Neutrophil (primary cell): ENCODE measurements at regions not wholly inside any gene's neighbourhood (a gene's known extent, or its start where the extent isn't known, plus 50 kb on each side); places are given as distances from the start of the nearest gene placed in this dataset.

Experiments
- H3K27ac ChIP-seq: fragments of 200-600 bp; sonication (generic); 2 replicates; pipeline ENCODE4 v1.5.1; 2016; ENCODE audit warnings: mild to moderate bottlenecking, moderate library complexity
- H3K27me3 ChIP-seq: fragments of 200-600 bp; sonication (generic); 2 replicates; pipeline ENCODE4 v1.6.0; 2016; ENCODE audit warnings: mild to moderate bottlenecking
- H3K36me3 ChIP-seq: fragments of 200-600 bp; sonication (generic); 2 replicates; pipeline ENCODE4 v1.5.1; 2017
- H3K4me1 ChIP-seq, 2 experiments: fragments of 200-600 bp in 1 of 2; sonication (generic) in 1 of 2; 1 replicate in 1 of 2; 2 replicates in 1 of 2; pipeline versions ENCODE4 v1.5.1 to v1.6.1; 2013 to 2016; ENCODE audit warnings: low read depth in 1 of 2, low read length in 1 of 2, mild to moderate bottlenecking in 1 of 2, moderate library complexity in 1 of 2; ENCODE audit not compliant: control insufficient read depth in 1 of 2, insufficient read depth in 1 of 2
- H3K4me3 ChIP-seq, 2 experiments: fragments of 200-600 bp in 1 of 2; sonication (generic) in 1 of 2; 1 replicate in 1 of 2; 2 replicates in 1 of 2; pipeline ENCODE4 v1.5.1; 2013 to 2016; ENCODE audit warnings: low read depth in 1 of 2, low read length in 1 of 2, mild to moderate bottlenecking in 1 of 2, moderate library complexity in 1 of 2
- H3K9me3 ChIP-seq: fragments of 200-600 bp; sonication (generic); 2 replicates; pipeline ENCODE4 v1.5.1; 2016
- TF ChIP-seq, protein P1 (sequence below): fragments of 200-600 bp; sonication (generic); IDR thresholded peaks from 2 replicates; pipeline ENCODE4 v1.5.1; 2016; ENCODE audit warnings: antibody characterized with exemption

- no peaks in the 10 kb centered on the region for H3K36me3 ChIP-seq
- no peak overlapping the region for H3K27ac ChIP-seq
- TF ChIP-seq, protein P1, sequence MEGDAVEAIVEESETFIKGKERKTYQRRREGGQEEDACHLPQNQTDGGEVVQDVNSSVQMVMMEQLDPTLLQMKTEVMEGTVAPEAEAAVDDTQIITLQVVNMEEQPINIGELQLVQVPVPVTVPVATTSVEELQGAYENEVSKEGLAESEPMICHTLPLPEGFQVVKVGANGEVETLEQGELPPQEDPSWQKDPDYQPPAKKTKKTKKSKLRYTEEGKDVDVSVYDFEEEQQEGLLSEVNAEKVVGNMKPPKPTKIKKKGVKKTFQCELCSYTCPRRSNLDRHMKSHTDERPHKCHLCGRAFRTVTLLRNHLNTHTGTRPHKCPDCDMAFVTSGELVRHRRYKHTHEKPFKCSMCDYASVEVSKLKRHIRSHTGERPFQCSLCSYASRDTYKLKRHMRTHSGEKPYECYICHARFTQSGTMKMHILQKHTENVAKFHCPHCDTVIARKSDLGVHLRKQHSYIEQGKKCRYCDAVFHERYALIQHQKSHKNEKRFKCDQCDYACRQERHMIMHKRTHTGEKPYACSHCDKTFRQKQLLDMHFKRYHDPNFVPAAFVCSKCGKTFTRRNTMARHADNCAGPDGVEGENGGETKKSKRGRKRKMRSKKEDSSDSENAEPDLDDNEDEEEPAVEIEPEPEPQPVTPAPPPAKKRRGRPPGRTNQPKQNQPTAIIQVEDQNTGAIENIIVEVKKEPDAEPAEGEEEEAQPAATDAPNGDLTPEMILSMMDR, result peak; percentile 59
- H3K9me3 ChIP-seq, result no peaks in the 10 kb centered on the region
- peaks cover 74% of the 10 kb centered on the region for H3K27me3 ChIP-seq
- H3K4me3 ChIP-seq, result no peak overlapping the region
- no peaks in the 10 kb centered on the region for H3K4me1 ChIP-seq
Measured at GRCh38 chr15:57861034-57861638, 154.6 kb downstream of the POLR2M start.

DNA sequence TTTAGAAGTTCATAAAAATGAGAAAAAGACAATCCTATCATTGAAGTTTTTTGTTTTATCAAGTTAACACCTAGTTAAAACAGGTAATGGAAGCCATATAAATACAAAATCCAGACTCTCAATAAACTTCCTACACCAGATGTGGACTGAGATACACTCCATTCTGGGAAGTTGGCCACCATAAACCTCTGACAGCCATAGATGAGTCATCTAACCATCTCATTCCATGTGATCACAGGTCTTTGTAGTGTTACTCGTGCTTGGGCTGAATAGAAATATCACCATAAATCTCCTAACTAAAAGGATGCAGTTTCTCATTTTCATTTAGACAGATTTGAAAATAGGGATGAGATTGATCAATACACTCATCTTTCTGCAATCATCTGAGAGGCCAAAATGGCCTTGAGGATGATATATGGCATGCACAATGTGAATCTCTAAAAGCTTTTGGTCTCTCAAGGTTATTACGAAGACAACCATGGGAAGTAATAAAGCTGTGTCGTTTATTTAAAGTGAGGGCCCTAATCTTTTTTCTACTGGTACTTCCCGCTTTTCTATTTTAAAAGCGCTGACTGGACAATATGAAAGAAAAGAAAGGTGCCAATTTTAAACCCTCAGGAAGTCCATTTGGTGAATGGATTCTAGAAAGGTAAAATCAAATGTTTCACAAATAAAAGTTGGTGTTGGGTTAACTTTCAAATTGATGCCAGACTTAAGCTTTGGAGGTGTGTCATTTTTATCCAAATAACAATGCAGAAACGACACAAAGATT is 155.5 kb downstream of the POLR2M start:
- H3K27ac ChIP-seq, result no peak overlapping the region
- TF ChIP-seq, protein P1, result no peak
- no peak overlapping the region for H3K4me3 ChIP-seq
- no peaks in the 10 kb centered on the region for H3K9me3 ChIP-seq
- H3K36me3 ChIP-seq, result no peaks in the 10 kb centered on the region
- H3K4me1 ChIP-seq, result no peaks in the 10 kb centered on the region
- H3K27me3 ChIP-seq, result peaks cover 74% of the 10 kb centered on the region

DNA sequence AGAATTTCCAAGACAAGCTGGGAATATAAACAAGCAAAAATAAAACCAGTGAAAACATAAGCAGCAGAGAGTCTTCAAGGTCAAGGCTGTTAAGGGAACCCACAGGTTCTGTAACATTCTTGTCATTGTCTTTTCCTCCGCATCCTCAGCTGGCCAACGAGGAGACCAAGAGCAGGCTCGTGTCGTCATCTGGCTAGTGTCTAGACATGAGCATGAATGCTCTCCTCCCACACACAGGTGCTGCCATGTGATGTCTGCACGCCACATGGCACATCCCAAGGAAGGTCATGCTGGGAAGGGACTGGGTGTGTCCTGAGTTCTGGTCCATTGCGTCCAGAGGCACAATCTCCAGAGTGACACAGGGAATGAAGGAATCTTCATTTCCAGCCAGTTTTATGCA is 156.2 kb downstream of the POLR2M start:
- no peaks in the 10 kb centered on the region for H3K4me1 ChIP-seq
- TF ChIP-seq, protein P1, result no peak
- no peaks in the 10 kb centered on the region for H3K9me3 ChIP-seq
- peaks cover 77% of the 10 kb centered on the region for H3K27me3 ChIP-seq
- H3K27ac ChIP-seq, result no peak overlapping the region
- H3K36me3 ChIP-seq, result no peaks in the 10 kb centered on the region
- H3K4me3 ChIP-seq, result no peak overlapping the region

DNA sequence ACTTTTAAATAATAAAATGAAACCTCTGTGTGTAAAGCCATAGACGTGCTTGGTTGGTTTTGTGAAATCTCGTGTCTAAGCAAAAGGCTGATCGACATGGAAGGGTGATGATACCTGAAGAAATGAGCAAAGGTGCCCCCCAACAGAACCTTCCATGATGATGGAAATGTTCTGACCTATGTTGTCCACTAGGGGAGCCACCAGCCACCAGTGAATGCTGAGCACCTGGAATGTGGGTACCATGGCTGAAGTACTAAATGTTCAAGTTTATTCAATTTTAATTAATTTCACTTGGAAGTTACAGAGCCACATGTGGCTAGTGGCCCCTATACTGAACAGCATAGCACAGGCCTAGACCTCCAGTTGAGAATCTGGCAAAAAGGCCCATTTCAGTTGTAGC is 158.8 kb downstream of the POLR2M start:
- Histone ChIP-seq H3K4me3 (no peak overlapping the region), H3K27me3 (peaks cover 79% of the 10 kb centered on the region), H3K36me3 (no peaks in the 10 kb centered on the region), H3K27ac (no peak overlapping the region), H3K9me3 (no peaks in the 10 kb centered on the region), H3K4me1 (no peaks in the 10 kb centered on the region)
- TF ChIP-seq, protein P1, result no peak

DNA sequence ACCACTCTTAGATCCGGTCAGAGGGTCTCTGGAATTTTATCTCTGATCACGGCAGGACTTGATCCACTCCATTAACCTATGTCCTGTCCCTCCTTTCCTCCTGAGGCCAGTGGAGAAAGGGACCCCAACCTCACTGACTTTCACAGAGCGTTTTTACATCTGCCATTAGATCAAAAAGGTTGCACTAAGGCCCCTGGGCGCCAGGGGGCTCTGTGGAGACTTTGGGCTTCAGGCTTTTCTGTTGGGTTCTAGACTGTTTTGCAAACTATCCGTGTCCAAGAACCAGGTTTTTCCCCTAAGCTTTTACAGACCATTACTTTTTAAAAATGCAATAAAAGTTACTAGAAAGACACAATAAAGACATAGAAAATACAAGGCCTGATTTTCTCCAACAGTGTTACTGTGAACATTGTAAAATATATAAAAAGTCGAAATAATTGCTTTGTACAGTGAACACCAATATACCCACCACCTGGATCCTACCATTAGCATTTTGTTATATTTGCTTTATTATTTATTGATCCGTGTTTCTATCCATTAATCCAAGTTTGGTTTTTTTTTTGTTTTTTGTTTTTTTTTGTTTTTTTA is 159.7 kb downstream of the POLR2M start:
- TF ChIP-seq, protein P1, result no peak
- H3K27ac ChIP-seq, result no peak overlapping the region
- H3K4me3 ChIP-seq, result no peak overlapping the region
- no peaks in the 10 kb centered on the region for H3K9me3 ChIP-seq
- H3K4me1 ChIP-seq, result no peaks in the 10 kb centered on the region
- no peaks in the 10 kb centered on the region for H3K36me3 ChIP-seq
- H3K27me3 ChIP-seq, result peaks cover 85% of the 10 kb centered on the region
